Type B pancreatic cell (in vitro differentiated cells): ENCODE measurements at regions not wholly inside any gene's neighbourhood (a gene's known extent, or its start where the extent isn't known, plus 50 kb on each side); places are given as distances from the start of the nearest gene placed in this dataset.

Source experiments
- DNase-seq: peaks from one replicate; pipeline ENCODE4 v3.0.0; 2021; ENCODE audit warnings: mixed read lengths; ENCODE audit not compliant: unreplicated experiment; ENCODE audit errors: extremely low spot score
- H3K27ac Mint-ChIP-seq: 2 replicates; pipeline ENCODE4 v1.8.0; 2021; ENCODE audit warnings: mild to moderate bottlenecking, mixed read lengths
- H3K27me3 Mint-ChIP-seq: 2 replicates; pipeline ENCODE4 v1.8.0; 2021; ENCODE audit warnings: mixed read lengths
- H3K36me3 Mint-ChIP-seq: 2 replicates; pipeline ENCODE4 v1.8.0; 2021; ENCODE audit warnings: mixed read lengths
- H3K4me1 Mint-ChIP-seq: one replicate; pipeline ENCODE4 v1.8.0; 2021; ENCODE audit warnings: mixed read lengths; ENCODE audit not compliant: unreplicated experiment
- H3K4me3 Mint-ChIP-seq: 2 replicates; pipeline ENCODE4 v1.8.0; 2021; ENCODE audit warnings: mild to moderate bottlenecking, mixed read lengths
- H3K9me3 Mint-ChIP-seq: 2 replicates; pipeline ENCODE4 v1.8.0; 2021; ENCODE audit warnings: mixed read lengths
- CTCF ChIP-seq: fragments of 200-600 bp; sonication (generic); conservative IDR thresholded peaks from 2 replicates; pipeline ENCODE4 v1.5.0; 2021; ENCODE audit warnings: antibody characterized with exemption, mild to moderate bottlenecking

GRCh38 chr15:88985547-88986393, 72.6 kb upstream of the MFGE8 start:
- H3K4me1 Mint-ChIP-seq: peaks cover 23% of the 10 kb centered on the region
- no peak for DNase-seq
- no peak overlapping the region for H3K27ac Mint-ChIP-seq
- no peaks in the 10 kb centered on the region for H3K9me3 Mint-ChIP-seq
- peaks cover 7% of the 10 kb centered on the region for H3K27me3 Mint-ChIP-seq
- H3K4me3 Mint-ChIP-seq: no peak overlapping the region
- H3K36me3 Mint-ChIP-seq: no peaks in the 10 kb centered on the region
- no peak for TF ChIP-seq CTCF

- H3K4me1 Mint-ChIP-seq: peaks cover 23% of the 10 kb centered on the region
- DNase-seq: no peak
- no peak overlapping the region for H3K4me3 Mint-ChIP-seq
- no peaks in the 10 kb centered on the region for H3K36me3 Mint-ChIP-seq
- H3K9me3 Mint-ChIP-seq: no peaks in the 10 kb centered on the region
- H3K27me3 Mint-ChIP-seq: peaks cover 7% of the 10 kb centered on the region
- no peak for TF ChIP-seq CTCF
- no peak overlapping the region for H3K27ac Mint-ChIP-seq
Observed at GRCh38 chr15:88986949-88987590, 73.9 kb upstream of the MFGE8 start.

DNA sequence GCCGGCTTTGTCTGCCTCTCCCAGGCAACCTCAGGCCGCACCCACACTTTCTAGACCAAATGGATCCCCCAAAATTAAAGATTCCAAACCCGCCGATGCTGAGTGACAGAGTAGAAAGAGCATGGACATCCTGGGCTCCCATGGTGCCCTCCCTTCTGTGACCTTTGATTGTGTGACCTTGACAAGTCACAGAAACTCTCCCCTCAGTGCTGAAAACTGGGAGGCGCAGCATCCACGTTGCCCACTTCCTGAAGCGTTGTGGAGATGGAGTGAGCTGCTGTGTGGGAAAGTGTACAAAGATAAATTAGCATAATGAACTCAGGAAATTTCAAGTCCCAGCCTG, 74.4 kb upstream of the MFGE8 start:
- no peak overlapping the region for H3K27ac Mint-ChIP-seq
- peaks cover 7% of the 10 kb centered on the region for H3K27me3 Mint-ChIP-seq
- H3K4me1 Mint-ChIP-seq: peaks cover 23% of the 10 kb centered on the region
- H3K4me3 Mint-ChIP-seq: no peak overlapping the region
- DNase-seq: no peak
- H3K36me3 Mint-ChIP-seq: no peaks in the 10 kb centered on the region
- TF ChIP-seq CTCF: no peak
- H3K9me3 Mint-ChIP-seq: no peaks in the 10 kb centered on the region

DNA sequence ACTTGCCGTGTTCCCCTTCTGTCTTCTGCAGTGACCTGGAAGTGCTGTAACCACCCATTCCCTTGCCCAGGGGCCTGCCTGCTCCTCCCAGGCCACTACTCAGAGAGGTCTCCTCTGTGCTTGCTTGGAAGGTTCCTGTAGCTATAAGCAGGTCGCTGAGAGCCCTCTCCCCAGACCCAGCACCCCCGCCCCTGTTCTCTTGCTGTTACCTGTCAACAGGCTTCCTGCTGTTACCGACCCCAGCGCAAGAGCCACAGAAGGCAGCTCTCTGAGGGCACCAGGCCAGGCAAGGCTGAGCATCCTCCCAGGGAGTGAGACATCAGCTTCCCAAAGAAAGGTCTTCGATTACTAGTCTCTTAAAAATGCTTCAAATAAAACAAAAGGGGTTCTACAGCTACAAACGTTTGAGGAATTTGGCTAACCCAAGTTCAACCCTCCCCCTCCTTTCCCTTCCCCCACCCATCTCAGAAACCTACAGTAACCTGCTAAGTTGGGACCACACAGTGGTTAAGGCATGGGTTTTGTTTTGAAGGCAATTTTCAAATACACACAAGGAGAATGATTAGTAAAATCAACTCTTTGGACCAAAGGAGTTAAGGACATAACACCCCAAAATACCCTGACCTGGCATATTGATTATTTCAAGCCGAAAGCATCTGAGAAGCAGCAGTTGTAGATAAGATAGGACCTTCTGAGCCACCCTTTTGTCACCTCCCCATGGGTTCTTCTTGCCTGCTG, 74.9 kb upstream of the MFGE8 start:
- H3K36me3 Mint-ChIP-seq: no peaks in the 10 kb centered on the region
- H3K27me3 Mint-ChIP-seq: peaks cover 7% of the 10 kb centered on the region
- H3K27ac Mint-ChIP-seq: no peak overlapping the region
- TF ChIP-seq CTCF: no peak
- H3K4me1 Mint-ChIP-seq: peaks cover 21% of the 10 kb centered on the region
- DNase-seq: no peak
- H3K9me3 Mint-ChIP-seq: no peaks in the 10 kb centered on the region
- no peak overlapping the region for H3K4me3 Mint-ChIP-seq

DNA sequence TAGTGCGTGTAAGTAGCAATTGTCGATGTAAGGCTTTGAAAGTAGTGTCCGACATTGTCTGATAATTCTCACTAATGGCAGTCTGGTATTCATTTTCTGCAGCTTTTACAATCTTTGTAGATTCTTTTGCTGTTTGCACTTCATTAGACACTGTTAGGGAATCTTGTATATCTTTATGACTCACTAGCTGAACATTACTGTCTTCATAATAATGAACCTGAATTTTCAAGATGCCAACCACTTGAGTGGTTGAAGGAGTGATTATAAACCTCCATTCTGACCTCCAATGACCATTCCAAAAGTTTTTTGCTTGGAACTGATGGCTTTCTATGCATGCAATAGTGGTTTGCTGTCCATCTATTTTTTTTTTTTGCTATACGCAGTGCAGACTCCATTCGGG, 76.4 kb upstream of the MFGE8 start:
- no peak overlapping the region for H3K27ac Mint-ChIP-seq
- H3K9me3 Mint-ChIP-seq: no peaks in the 10 kb centered on the region
- H3K4me1 Mint-ChIP-seq: peaks cover 19% of the 10 kb centered on the region
- no peaks in the 10 kb centered on the region for H3K36me3 Mint-ChIP-seq
- H3K4me3 Mint-ChIP-seq: no peak overlapping the region
- DNase-seq: no peak
- TF ChIP-seq CTCF: no peak
- peaks cover 7% of the 10 kb centered on the region for H3K27me3 Mint-ChIP-seq
